Panc1 (cell line): ENCODE measurements at regions not wholly inside any gene's neighbourhood (a gene's known extent, or its start where the extent isn't known, plus 50 kb on each side); places are given as distances from the start of the nearest gene placed in this dataset.

Experiments used
- ATAC-seq: fragments of 200-7000 bp; cut with Tn5 transposase; 2 replicates; pipeline ENCODE4 v1.9.1; 2020; ENCODE audit warnings: mild to moderate bottlenecking, moderate library complexity
- BruUV-seq: library from RNA; stranded (reverse); fragments of 400-500 nt; replicated peaks from 2 replicates; lab custom pipeline; 2021; lab: Mats Ljungman, UMichigan
- CTCF ChIA-PET: fragments of 300-600 bp; sonication (Branson Sonifier 250); formaldehyde crosslinking; loops from one replicate; lab custom pipeline; 2022; ENCODE audit warnings: antibody characterized with exemption; lab: Charles Lee
- POLR2A ChIA-PET: fragments of 300-600 bp; sonication (Branson Sonifier 250); formaldehyde crosslinking; loops from one replicate; lab custom pipeline; 2022; ENCODE audit warnings: antibody characterized with exemption; lab: Charles Lee
- DNase-seq: peaks from one replicate; pipeline ENCODE4 v3.0.0-alpha.2; 2010; ENCODE audit warnings: low read depth, low spot score
- H3K27ac ChIP-seq: 2 replicates; pipeline ENCODE4 v1.5.1; 2011; ENCODE audit warnings: mild to moderate bottlenecking, low read length, inconsistent platforms
- H3K27me3 ChIP-seq: fragments of 200-500 bp; sonication (Bioruptor generic); 2 replicates; pipeline ENCODE4 v1.6.0; 2014; ENCODE audit warnings: low read length, inconsistent platforms; ENCODE audit not compliant: control insufficient read depth, insufficient read depth
- H3K36me3 ChIP-seq: fragments of 200-500 bp; sonication (Bioruptor generic); 2 replicates; pipeline ENCODE4 v1.5.1; 2014; ENCODE audit warnings: inconsistent platforms, mild to moderate bottlenecking, low read length, moderate library complexity; ENCODE audit not compliant: control insufficient read depth, insufficient read depth
- H3K4me1 ChIP-seq: 2 replicates; pipeline ENCODE4 v1.5.1; 2011; ENCODE audit warnings: inconsistent platforms, mild to moderate bottlenecking, low read length, moderate library complexity; ENCODE audit not compliant: control insufficient read depth, insufficient read depth
- H3K4me3 ChIP-seq, 2 experiments: 2 replicates each; pipeline ENCODE4 v1.5.1; 2011 to 2012; ENCODE audit warnings: low read depth in 2 of 2, low read length in 2 of 2, mild to moderate bottlenecking in 2 of 2, inconsistent platforms in 1 of 2, moderate library complexity in 1 of 2
- H3K9me3 ChIP-seq: fragments of 200-500 bp; sonication (Bioruptor generic); 2 replicates; pipeline ENCODE4 v1.5.1; 2014; ENCODE audit warnings: low read depth, mild to moderate bottlenecking, inconsistent platforms, low read length, moderate library complexity; ENCODE audit not compliant: control insufficient read depth, insufficient read depth
- POLR2AphosphoS5 ChIP-seq: IDR thresholded peaks from 2 replicates; pipeline ENCODE4 v1.6.1; 2012; ENCODE audit warnings: mild to moderate bottlenecking, low read depth, low read length, moderate library complexity
- SIN3A ChIP-seq: IDR thresholded peaks from 2 replicates; pipeline ENCODE4 v1.6.1; 2012; ENCODE audit warnings: low read depth, mild to moderate bottlenecking, low read length, moderate library complexity, borderline replicate concordance; ENCODE audit not compliant: insufficient read depth
- TCF7L2 ChIP-seq: IDR thresholded peaks from 2 replicates; pipeline ENCODE4 v1.6.1; 2011; ENCODE audit warnings: mild to moderate bottlenecking, low read depth, low read length, inconsistent platforms
- in situ Hi-C: cut with HindIII; loops from 2 replicates; pipeline ENCODE4 v1.10.0; 2016; ENCODE audit warnings: low sequenced_read_pairs, low pct_unique_long_range_greater_than_20kb
- intact Hi-C: fragments of 100-400 bp; cut with micrococcal nuclease; formaldehyde crosslinking; loops from one replicate; pipeline ENCODE4 v1.10.0; 2022; ENCODE audit not compliant: unreplicated experiment
- TF ChIP-seq, protein P1 (sequence below): fragments of 450-650 bp; IDR thresholded peaks from 2 replicates; pipeline ENCODE4 v1.5.1; 2017; ENCODE audit warnings: mild to moderate bottlenecking
- TF ChIP-seq, protein P2 (sequence below), 2 experiments: IDR thresholded peaks; 2 replicates each; pipeline ENCODE4 v1.6.1; 2011 to 2012; ENCODE audit warnings: low read depth in 2 of 2, control low read depth in 1 of 2, low read length in 1 of 2, mild to moderate bottlenecking in 1 of 2, moderate library complexity in 1 of 2; ENCODE audit not compliant: insufficient read depth in 1 of 2

DNA sequence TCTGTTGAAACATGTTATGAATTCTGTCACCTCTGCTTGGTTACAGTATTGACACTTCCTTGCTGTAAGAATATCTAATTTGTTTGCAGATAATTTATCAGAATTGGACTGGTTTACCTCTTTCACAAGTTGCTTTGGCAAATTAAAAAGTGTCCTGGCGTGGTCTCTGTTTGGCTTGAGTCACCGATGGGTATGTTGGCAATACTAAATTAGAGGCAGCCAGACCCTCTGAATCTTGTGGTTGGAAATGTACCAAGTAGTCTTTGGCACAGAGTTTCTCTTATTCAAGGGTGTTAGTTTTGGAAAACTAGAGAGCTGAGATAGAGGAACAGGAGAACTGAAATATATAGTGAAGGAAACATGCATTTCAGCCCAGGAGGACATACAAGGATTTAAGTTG, 521.1 kb upstream of the MGAT4C start:
- no peak for DNase-seq
- Histone ChIP-seq H3K4me1 (no peaks in the 10 kb centered on the region), H3K27ac (no peak overlapping the region), H3K4me3 (no peak overlapping the region), H3K9me3 (no peaks in the 10 kb centered on the region), H3K27me3 (no peaks in the 10 kb centered on the region), H3K36me3 (no peaks in the 10 kb centered on the region)
- TF ChIP-seq TCF7L2, result no peak
- TF ChIP-seq, protein P1, sequence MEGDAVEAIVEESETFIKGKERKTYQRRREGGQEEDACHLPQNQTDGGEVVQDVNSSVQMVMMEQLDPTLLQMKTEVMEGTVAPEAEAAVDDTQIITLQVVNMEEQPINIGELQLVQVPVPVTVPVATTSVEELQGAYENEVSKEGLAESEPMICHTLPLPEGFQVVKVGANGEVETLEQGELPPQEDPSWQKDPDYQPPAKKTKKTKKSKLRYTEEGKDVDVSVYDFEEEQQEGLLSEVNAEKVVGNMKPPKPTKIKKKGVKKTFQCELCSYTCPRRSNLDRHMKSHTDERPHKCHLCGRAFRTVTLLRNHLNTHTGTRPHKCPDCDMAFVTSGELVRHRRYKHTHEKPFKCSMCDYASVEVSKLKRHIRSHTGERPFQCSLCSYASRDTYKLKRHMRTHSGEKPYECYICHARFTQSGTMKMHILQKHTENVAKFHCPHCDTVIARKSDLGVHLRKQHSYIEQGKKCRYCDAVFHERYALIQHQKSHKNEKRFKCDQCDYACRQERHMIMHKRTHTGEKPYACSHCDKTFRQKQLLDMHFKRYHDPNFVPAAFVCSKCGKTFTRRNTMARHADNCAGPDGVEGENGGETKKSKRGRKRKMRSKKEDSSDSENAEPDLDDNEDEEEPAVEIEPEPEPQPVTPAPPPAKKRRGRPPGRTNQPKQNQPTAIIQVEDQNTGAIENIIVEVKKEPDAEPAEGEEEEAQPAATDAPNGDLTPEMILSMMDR, result no peak
- TF ChIP-seq SIN3A, result no peak
- no peak for TF ChIP-seq POLR2AphosphoS5
- TF ChIP-seq, protein P2, sequence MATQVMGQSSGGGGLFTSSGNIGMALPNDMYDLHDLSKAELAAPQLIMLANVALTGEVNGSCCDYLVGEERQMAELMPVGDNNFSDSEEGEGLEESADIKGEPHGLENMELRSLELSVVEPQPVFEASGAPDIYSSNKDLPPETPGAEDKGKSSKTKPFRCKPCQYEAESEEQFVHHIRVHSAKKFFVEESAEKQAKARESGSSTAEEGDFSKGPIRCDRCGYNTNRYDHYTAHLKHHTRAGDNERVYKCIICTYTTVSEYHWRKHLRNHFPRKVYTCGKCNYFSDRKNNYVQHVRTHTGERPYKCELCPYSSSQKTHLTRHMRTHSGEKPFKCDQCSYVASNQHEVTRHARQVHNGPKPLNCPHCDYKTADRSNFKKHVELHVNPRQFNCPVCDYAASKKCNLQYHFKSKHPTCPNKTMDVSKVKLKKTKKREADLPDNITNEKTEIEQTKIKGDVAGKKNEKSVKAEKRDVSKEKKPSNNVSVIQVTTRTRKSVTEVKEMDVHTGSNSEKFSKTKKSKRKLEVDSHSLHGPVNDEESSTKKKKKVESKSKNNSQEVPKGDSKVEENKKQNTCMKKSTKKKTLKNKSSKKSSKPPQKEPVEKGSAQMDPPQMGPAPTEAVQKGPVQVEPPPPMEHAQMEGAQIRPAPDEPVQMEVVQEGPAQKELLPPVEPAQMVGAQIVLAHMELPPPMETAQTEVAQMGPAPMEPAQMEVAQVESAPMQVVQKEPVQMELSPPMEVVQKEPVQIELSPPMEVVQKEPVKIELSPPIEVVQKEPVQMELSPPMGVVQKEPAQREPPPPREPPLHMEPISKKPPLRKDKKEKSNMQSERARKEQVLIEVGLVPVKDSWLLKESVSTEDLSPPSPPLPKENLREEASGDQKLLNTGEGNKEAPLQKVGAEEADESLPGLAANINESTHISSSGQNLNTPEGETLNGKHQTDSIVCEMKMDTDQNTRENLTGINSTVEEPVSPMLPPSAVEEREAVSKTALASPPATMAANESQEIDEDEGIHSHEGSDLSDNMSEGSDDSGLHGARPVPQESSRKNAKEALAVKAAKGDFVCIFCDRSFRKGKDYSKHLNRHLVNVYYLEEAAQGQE (IDR thresholded peaks at IDR 0.05; ENCODE audit: insufficient read depth in 1 of 2, low read depth in 2 of 2, low read length in 1 of 2), result no peak
- POLR2A ChIA-PET, result no interaction called here
- CTCF ChIA-PET, result no interaction called here
- BruUV-seq, result no TSS peak
- no peak for ATAC-seq
- in situ Hi-C loops (no loop called here), intact Hi-C loops (no loop called here)

- ChIA-PET CTCF (no interaction called here), POLR2A (no interaction called here)
- no peak overlapping the region for H3K27ac ChIP-seq
- in situ Hi-C loops (no loop called here), intact Hi-C loops (no loop called here)
- H3K4me3 ChIP-seq, result no peak overlapping the region
- no peaks in the 10 kb centered on the region for H3K4me1 ChIP-seq
- DNase-seq (no peak), ATAC-seq (no peak)
- no TSS peak for BruUV-seq
- TF ChIP-seq, protein P1, result no peak
- TF ChIP-seq, protein P2 (IDR thresholded peaks at IDR 0.05; ENCODE audit: insufficient read depth in 1 of 2, low read depth in 2 of 2, low read length in 1 of 2), result no peak
- TF ChIP-seq TCF7L2, result no peak
- no peaks in the 10 kb centered on the region for H3K27me3 ChIP-seq
- H3K9me3 ChIP-seq, result no peaks in the 10 kb centered on the region
- H3K36me3 ChIP-seq, result no peaks in the 10 kb centered on the region
Observed at GRCh38 chr12:86774841-86775388, 518.7 kb upstream of the MGAT4C start.
